GM21723 (cell line): ENCODE measurements at regions not wholly inside any gene's neighbourhood (a gene's known extent, or its start where the extent isn't known, plus 50 kb on each side); places are given as distances from the start of the nearest gene placed in this dataset.

Experiments
- ATAC-seq: cut with Tn5 transposase; IDR thresholded peaks from one replicate; pipeline ENCODE4 v1.9.1; 2021; ENCODE audit warnings: mild to moderate bottlenecking, moderate library complexity; ENCODE audit not compliant: unreplicated experiment

DNA sequence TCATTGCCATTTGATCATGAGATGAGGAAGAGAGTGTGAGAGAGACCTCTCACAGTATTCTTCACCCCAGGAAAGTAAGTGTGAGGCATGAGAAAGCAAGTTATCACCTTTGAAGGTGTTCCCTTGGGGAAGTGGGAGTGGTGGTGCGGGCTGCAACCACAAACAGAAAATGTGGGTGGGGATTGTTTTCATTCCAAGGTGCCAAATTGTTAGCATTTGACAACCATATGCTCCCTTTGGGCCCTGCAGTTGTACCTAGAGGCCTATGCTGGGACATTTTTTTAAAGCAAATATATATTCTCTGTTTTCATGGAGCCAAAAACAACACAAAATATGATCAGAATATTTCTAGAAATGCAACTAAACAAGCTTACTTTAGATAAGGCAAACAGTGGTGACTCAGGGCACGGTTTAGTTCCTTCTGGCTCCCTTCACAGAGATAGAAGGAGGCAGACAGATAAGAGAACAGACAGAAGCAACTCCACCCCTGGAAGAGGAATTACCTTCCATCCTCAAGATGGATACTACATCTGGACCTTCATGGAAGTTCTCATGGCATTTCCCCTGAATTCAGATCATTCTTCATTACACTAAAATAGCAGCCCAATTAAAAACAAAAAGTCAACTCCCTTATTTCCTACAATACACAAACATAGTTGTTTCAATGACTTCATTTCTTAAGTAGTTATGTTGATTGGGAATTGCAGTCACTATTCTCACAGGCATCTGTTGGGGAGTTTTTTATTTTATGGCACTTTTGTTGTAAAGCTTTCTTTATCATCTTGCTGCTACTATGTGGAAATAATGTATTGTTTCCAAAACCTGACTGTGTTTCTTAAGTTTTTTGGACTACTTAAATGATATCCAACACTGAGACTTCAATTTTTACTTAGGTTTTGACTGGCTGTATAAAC lies 416.6 kb downstream of the PLK2 start:
- no peak for ATAC-seq

DNA sequence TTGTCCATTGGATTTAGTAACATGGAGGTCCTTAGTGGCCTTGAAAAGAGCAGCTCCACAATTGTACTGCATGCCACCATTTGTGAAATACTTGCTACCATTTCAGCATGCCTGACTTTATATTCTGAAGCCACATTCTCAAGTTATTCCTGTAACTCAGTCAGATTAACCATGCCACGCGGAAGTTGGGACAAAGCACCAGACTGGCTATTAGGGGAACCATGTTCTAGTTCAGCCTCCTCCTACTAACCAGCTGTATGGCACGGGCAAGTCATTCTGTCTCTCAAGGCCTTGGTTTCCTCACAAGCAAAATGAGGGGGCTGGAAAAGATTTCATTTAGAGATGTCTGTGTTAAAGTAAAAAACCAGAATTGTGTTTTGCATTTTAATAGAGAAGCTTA lies 418.0 kb downstream of the PLK2 start:
- ATAC-seq, result no peak

DNA sequence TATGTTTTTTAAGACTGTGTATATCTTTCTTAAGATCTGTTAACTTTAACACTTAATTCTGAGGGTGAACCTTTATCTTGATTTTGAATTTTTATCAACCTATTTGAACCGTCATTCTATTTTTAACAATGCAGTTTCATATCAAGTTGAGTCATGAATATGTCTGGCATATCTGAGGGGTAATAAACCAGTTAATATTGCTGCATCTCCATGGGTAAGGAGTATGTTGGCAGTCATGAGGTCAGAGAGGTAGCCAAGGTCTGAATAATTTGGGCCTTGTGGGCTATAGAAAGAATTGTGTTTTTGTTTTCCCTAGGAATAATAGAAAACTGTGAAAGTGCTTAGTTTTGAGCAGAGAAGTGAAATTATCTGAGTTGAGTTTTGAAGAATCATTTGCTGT lies 419.0 kb downstream of the PLK2 start:
- ATAC-seq, result no peak

DNA sequence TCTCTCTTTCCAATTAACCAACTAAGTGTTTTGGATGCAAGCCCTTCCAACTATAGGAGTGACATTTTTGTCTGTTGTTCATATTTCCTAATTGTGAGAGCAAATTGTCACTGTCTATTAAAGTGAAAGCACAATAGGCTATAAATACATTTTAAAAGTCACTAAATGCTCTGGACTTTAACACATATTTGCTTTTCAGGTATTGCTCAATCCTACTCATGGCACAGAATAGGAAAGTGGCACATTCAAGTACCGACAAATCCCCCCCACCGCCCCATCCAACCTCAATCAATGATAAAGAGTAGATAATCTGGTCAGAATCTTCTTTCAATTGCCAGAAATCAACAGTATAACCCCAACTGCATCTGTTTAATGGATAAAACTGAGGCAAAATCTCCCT lies 419.8 kb downstream of the PLK2 start:
- ATAC-seq, result no peak

DNA sequence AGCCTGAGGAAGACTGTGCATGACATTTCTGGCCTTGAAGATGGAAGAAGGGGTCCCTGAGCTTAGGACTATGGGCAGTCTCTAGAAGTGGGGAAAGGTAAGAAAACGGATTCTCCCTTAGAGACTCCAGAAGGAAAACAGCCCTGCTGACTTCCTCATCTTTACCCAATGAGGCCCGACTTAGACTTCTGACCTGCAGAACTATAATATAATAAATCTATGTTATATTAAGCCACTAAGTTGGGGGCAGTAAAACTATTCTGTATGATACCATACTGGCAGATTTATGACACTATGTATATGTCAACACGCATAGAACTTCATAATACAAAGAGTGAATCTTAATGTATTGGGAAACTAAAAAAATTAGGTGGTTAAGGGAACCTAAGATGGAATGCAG lies 422.0 kb downstream of the PLK2 start:
- ATAC-seq, result no peak

DNA sequence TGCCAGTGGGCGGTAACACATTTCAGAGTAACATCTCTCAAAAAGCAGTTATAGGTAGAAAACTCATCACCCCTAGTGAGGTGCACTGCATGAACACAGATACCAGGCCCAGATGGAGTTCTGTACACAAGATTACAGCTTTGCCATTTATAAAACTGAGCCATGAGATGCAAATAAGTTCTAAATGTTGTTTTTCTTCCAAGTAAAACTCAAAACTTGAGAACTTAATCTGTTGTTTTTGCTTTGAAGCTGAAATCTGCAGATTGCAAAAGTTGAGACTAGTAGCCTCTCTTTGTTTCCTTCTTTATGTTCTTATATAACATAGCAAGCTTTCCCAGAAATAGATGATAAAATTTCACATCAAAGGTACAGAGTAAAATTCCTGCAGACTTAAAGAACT lies 434.1 kb downstream of the PLK2 start:
- ATAC-seq, result no peak

DNA sequence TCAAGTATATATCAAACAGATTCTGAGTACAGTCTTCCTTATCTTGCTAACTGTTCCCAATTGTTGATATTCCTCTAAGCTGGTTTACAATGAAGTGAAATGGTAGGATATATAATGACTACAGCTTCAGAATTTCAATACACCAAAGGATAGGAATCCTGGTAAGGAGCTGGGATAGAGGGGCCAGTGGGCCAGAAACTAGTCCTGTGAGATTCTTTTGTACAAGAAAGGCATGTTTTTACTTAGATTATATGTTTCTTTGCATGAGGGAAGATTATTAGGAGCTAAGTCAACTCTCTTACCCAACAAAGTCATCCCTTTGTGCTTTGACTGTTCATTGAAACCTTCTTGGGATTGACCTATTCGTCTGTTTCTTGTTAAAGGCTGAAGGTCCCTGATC lies 435.7 kb downstream of the PLK2 start:
- ATAC-seq, result no peak

DNA sequence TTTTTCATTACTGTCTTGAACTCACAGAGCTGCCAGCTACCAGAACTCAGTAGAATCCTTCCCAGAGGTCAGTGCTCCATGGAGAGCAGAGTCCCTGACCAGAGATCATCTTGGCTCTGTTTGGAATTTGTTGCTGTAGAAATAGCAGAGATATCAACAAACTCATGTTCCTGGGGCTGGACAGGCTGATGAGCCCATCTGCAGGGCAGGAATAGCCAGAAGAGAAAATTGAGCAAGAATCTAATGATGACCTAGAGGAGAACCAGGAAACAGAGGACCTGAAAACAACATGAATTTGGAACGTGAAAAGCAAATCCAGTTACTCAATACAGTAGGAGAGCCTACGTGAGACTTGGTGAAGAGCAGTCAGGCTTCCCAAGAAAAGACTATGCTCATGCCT lies 437.8 kb downstream of the PLK2 start:
- no peak for ATAC-seq

DNA sequence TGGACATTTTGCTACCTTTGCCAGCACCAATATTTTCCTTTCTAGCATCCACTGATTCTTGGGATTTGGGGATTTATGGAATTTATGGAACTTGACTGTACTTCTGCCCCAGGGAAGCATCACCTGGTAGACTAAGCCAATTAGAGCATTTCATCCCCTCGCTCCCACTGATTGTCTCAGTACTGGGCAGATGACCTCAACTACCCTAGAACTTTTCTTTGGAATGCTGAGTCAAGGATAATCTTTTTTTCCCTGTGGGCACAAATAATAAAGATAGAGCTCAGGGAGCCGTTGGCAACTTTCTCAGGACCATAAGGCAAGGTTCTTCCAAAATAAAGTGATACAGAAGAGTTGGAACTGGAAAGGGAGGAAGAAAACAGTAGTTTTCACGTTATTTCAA lies 438.4 kb downstream of the PLK2 start:
- ATAC-seq, result no peak

DNA sequence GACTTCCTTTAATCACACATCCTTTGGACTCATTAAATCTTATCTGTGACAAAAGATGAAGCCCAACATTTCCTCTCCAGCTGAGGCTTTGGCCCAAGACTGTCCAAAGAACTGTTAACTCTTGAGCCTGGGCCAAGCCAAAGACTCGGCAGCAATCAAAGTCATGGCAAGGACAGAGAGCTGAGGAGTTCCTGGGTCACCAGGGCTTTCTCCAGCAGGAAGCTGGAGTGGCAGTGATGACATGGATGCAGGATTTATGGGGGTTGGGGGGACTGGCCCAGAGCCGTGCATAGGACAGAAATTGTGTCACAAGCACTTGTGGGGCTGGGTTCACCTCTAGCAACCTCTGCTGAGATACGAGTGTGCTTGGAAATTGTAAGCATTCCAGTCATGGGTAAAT lies 440.3 kb downstream of the PLK2 start:
- no peak for ATAC-seq

DNA sequence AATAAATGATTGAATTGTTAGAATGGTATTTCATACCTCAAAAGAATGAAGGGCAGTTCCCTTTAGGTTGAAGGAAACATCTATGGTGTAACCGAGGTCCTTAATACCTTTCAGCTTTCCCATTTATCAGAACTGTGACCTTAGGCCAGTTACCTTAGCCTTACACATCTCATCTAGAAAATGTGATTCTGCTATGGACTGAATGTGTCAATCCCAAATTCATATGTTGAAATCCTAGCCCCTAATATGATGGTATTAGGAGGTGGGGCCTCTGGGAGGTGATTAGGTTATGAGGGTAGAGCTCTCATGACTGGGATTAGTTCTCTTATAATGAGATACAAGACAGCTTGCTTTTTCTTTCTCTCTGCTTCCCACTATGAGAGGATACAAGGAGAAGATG lies 441.9 kb downstream of the PLK2 start:
- ATAC-seq, result no peak

DNA sequence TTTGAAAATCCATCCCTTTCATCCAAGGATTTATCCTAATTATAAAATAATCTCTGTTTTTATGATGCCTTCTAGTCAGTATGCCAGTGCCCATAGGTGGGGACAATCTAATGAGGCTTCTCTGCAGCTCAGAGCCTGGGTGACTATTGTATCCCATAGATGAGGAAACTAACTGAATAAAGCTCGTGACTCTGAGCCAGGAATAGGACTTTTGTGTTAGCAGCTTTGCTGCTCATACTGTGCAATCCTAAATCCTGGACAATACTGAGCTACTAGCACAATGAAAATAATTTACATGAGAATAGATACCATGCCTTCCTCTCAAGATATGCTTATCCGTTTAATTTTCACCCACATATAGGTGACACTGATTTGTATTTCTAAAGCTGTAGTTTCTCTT lies 443.0 kb downstream of the PLK2 start:
- ATAC-seq, result no peak

DNA sequence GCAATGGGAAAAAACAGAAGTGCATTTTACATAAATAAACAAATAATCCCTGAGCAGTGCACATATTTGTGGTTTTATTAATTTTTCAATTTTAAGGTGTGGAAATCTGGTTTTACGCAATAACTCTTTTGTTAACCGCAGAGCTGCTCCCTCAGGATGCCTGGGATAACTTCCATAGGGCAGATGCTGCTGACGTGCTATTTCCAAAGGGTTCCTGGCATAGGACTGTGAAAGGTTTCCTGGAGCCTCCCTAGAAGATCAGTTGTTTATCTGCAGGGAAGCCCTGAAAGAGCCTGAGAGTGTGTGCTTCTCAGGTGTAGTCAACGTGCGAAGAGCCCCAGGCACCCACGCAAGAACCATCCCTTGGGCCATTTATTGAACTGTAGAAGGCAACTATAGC lies 443.5 kb downstream of the PLK2 start:
- no peak for ATAC-seq

DNA sequence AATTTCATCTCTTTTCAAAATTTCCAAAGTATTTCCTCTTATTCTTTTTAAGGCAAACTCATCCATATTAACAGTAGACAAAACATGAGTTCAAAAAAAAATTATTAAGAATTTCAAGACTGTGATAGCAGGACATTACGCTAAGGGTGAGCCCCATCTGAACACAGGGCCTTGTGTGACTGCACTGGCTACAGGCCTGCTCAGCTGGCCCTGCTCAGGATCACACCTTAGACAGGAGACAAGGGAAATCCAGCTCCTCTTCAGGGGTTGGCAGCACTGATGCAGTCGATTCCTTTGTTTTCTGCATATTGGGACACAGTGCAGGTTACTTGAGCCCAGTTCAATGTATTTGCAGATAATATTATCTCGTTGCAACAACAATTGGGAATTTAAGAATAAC lies 444.7 kb downstream of the PLK2 start:
- ATAC-seq, result no peak

DNA sequence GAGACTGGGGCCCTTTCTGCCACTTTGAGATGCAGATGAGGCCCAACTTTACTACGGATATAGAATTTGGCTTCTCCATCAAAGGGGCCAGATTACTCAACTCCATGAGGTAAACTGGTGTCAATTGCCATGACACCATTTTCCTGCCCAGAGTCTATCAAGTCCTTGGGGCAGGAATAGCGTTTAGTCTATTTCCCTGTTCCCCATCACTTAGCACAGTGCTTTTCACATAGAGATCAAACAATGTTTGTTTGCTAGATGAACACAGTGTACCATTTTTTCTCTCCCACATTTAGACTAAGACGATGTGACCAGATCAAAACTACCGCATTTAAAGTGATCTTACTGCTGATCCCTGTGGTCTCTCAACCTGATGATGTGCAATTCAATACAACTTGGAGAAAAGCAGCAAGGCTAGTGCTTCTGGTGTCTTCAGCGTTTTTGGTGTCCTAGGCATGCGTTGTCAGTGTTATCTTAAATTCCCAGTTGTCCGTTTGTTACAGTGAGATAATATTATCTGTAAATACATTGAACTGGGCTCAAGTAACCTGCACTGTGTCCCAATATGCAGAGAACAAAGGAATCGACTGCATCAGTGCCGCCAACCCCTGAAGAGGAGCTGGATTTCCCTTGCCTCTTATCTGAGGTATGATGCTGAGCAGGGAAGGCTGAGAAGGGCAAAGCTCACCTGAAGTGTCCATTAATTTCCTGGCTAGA lies 446.2 kb downstream of the PLK2 start:
- ATAC-seq, result no peak

DNA sequence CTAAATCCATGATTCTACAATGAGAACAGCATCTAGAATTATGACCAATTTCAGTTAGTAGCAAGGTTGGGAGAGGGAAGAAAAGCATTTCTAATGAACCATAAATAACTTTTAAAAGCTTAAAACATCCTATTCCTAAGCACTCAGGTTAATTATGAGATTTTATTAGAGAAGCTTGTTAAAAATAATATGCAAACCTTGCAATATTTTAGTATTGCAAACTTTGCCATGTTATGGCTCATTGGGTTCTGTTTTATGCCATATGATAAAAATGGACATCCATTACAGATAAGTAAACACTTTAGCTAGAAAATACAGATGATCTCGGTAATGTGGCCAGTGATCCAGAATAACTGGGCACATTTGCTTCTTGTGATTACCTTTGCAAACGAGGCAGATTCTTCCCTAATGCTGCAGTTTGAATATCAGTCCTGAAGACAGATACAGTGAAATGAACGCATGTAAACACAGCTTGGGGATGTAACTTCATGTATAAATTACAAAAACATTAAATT lies 447.0 kb downstream of the PLK2 start:
- ATAC-seq, result no peak

DNA sequence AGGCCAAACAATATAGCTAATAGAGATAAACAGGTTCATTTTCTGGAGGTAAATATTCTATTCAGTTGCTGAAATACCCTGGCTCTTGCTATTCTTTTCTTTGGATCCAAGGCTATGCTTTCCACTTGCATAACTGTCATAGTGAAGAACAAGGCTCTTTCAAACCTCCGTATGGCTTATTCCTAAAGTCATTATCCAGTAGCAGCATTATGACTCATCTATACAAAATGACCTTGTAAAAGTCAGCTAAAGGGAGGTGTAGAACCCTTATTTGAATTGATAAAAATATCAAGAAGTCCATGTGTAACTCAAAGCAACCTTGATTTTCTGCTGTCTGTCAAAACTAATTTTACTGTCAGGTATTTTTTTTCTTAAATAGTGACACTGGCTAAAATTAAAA lies 447.8 kb downstream of the PLK2 start:
- no peak for ATAC-seq

DNA sequence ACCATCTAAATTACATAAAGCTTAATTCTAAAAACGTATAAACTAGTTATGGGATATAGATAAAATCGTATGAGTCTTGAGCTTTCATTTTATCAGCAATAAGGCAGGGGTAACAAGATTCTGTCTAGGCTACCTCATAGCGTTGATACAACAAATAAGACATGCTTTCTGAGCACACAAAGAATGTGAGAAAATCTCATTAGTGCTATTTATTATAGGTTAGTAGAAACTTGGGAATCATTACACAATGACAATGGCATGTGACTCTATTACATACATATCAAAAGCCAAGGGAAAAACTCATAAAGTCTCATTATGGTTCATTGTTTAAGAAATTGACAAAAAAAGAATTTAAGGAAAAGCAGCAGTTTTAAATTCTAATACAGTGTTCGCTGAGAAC lies 448.6 kb downstream of the PLK2 start:
- ATAC-seq, result no peak

DNA sequence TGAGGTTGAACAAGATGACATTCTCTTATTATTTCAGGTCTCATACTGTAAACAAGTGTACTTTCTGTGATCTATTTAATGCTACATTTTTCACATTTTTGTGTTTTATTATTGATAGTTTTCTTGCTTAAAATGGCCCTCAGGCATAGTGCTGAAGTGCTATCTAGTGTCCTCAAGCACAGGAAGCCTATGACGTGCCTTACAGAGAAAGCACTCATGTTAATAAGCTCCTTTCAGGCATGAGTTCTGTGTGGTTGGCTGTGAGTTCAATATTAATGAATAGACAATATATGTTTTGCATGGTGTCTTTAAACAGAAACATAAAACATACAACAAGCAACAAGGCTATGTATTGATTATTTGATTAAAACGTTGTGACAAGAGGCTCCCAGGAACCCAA lies 450.1 kb downstream of the PLK2 start:
- ATAC-seq, result no peak

DNA sequence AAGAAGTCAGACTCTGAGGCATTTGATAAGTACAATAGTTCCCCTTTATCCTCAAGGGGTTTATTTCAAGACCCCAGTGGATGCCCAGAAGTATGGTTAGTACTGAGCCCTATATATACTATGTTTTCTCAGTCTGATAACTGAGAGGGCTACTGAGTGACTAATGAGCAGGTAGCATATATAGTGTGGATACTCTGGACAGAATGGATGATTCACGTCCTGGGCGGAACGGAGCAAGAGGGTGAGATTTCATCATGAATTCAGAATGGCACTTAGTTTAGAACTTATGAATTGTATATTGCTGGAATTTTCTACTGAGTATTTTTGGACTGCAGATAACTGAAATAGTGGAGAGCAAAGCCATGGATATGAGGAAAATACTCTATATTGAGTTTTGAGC lies 457.6 kb downstream of the PLK2 start:
- ATAC-seq, result no peak

DNA sequence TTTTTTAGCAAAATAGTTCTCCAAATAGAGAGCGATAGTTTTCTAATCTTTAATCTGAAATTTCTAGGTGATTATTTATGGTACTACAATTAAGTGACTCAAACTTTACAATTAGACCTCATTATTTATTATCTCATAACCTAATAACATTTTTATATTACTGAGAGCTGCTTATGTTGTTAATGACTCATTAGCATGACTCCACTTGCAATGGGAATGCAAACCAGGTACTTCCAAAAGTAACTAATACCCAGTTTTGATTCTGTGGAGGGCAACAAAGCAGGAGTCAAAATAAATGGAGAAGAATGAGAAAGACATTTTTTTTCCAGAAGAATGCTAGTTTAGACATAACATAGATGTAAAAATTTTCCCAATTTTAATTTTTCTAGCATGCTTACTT lies 466.0 kb downstream of the PLK2 start:
- ATAC-seq, result no peak

DNA sequence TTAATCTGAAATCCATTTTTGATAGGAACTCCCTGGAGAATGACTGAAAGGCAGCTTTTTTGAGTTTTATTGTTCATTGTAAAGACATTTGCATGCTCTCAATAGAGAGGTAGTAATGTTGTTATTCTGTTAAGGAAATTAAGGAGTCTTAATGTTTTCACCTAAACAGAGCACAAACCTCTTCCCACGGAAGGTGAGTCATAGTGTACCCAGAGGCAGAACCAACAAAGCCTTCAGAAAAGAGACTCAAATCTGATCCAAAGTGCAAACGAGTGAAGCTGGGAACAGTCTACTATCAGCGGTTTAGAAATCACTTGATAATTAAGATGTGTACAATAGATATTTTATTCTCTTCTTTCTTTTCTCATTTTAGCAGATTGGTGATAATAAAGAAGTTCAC lies 470.5 kb downstream of the PLK2 start:
- no peak for ATAC-seq
